Motor neuron (in vitro differentiated cells): ENCODE measurements at regions not wholly inside any gene's neighbourhood (a gene's known extent, or its start where the extent isn't known, plus 50 kb on each side); places are given as distances from the start of the nearest gene placed in this dataset.
A peak's percentile ranks its signal among the peaks of the same experiment; 100 is the strongest.

ENCODE experiments used
- ATAC-seq, 8 experiments: fragments of 200-7000 bp; cut with Tn5 transposase; replicated peaks in 6 of 8; 2 replicates each; pipeline ENCODE4 v1.8.0; 2021; ENCODE audit warnings: mild to moderate bottlenecking in 8 of 8, moderate library complexity in 8 of 8
- H3K27ac ChIP-seq, 2 donors: fragments of 250-450 bp; sonication (Bioruptor Pico); 2 replicates each; pipeline ENCODE4 v1.9.0; 2021; ENCODE audit warnings: antibody characterized with exemption in 2 of 2, mild to moderate bottlenecking in 2 of 2, moderate library complexity in 1 of 2
- H3K4me1 ChIP-seq, 2 donors: fragments of 250-450 bp; sonication (Bioruptor Pico); replicated peaks in 1 of 2; 2 replicates each; pipeline ENCODE4 v1.6.1; 2021; ENCODE audit warnings: antibody characterized with exemption in 2 of 2, mild to moderate bottlenecking in 2 of 2, moderate library complexity in 1 of 2
- H3K4me3 ChIP-seq, 5 donors: fragments of 250-450 bp; sonication (Bioruptor Pico); 2 replicates each; pipeline ENCODE4 v1.9.0; 2021; ENCODE audit warnings: antibody characterized with exemption in 5 of 5, mild to moderate bottlenecking in 5 of 5, moderate library complexity in 4 of 5
- whole genome bisulfite sequencing, 10 experiments: fragments of 450-650 bp; shearing (Covaris generic); methylation state at CpG; one replicate each; pipeline ENCODE4 v1.0.0; 2022; 5-methylcytosine and 5-hydroxymethylcytosine counted together
- in situ Hi-C, 9 experiments: fragments of 400-800 bp; cut with MboI; loops; one replicate each; pipeline ENCODE4 v1.15.0; 2021; ENCODE audit warnings: low sequenced_read_pairs in 9 of 9, low pct_unique_long_range_greater_than_20kb in 2 of 9; ENCODE audit not compliant: unreplicated experiment in 9 of 9

GRCh38 chr2:8452979-8453903, 228.6 kb upstream of the ID2 start:
- WGBS, 10 experiments: 12 to 100% (median 85%) methylated on average over 1 to 12 of the region's 15 CpGs
- no peak for ATAC-seq
- Histone ChIP-seq H3K4me3 (no peak overlapping the region), H3K27ac (no peak overlapping the region), H3K4me1 (peaks cover 26 to 39% of the 10 kb centered on the region in 2 donors)
- in situ Hi-C loops: no loop called here

DNA sequence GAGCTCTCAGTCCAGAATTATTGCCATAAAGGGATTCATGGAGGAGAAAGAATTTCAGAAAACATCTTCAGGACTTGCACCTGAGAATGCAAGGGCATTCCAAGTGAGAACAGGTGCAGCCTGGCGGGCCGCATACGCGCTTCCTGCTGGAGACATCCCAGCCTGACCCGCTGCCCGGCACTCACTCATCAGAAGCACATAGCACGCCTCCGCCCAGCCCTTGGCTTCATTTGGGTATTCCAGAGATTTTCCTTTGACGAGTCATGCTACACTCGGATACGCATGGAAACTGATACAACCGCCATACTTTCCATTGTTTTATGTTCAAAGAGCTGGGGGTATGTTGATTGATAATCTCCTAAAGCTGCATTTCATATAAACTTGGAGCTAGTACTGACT, 228.0 kb upstream of the ID2 start:
- H3K4me1 ChIP-seq: peaks cover 19 to 34% of the 10 kb centered on the region in 2 donors
- peak in 1 of 8 experiments; percentile 37 for ATAC-seq
- WGBS, 10 experiments: 0 to 100% (median 80%) methylated on average over 2 to 6 of the region's 12 CpGs; no CpG with 5 or more reads in 3 of the 10 experiments
- H3K27ac ChIP-seq: no peak overlapping the region
- in situ Hi-C loops: no loop called here
- H3K4me3 ChIP-seq: no peak overlapping the region

GRCh38 chr2:8454797-8455196, 227.1 kb upstream of the ID2 start:
- Histone ChIP-seq H3K27ac (no peak overlapping the region), H3K4me3 (no peak overlapping the region), H3K4me1 (peaks cover 12 to 26% of the 10 kb centered on the region in 2 donors)
- no peak for ATAC-seq
- in situ Hi-C loops: no loop called here
- WGBS, 10 experiments: 6 to 100% (median 70%) methylated on average over 1 to 4 of the region's 6 CpGs; no CpG with 5 or more reads in 2 of the 10 experiments

GRCh38 chr2:8455236-8456150, 226.4 kb upstream of the ID2 start:
- H3K4me1 ChIP-seq: peaks cover 5 to 19% of the 10 kb centered on the region in 2 donors
- H3K4me3 ChIP-seq: no peak overlapping the region
- peak in 4 of 8 experiments; percentile 22 to 38 (median 26) for ATAC-seq
- in situ Hi-C loops: no loop called here
- no peak overlapping the region for H3K27ac ChIP-seq
- WGBS, 10 experiments: 20 to 100% (median 78%) methylated on average over 1 to 15 of the region's 23 CpGs; no CpG with 5 or more reads in 1 of the 10 experiments

GRCh38 chr2:8456151-8457091, 225.4 kb upstream of the ID2 start:
- Histone ChIP-seq H3K27ac (peak overlapping the region in 1 of 2 donors; percentile 16), H3K4me1 (peaks cover 5 to 19% of the 10 kb centered on the region in 2 donors), H3K4me3 (no peak overlapping the region)
- 40 to 100% (median 88%) methylated on average over 1 to 25 of the region's 41 CpGs; no CpG with 5 or more reads in 1 of the 10 experiments for WGBS, 10 experiments
- peak in 5 of 8 experiments; percentile 48 to 92 (median 88) for ATAC-seq
- in situ Hi-C loops: no loop called here

DNA sequence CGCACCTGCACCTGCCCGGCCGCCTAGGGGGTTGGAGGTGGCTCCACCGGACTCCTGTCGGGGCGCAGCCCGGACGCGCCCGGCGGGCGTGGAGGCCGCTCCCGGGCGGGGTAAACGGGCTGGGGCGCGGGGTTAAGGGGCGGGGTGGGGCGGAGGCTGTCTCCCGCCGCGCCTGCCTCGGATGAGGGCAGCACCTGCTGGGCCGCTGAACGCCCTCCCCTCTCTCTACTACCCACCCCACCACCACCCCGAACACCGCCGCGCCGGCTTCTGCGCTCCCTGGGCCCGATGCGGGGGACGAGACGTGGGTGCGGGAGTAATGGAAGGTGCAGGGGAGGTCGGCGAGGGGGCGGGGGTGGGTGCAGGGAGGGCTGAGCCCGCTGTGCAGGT, 224.8 kb upstream of the ID2 start:
- peak in 2 of 8 experiments; percentile 46 to 47 for ATAC-seq
- peaks cover 5 to 23% of the 10 kb centered on the region in 2 donors for H3K4me1 ChIP-seq
- H3K27ac ChIP-seq: no peak overlapping the region
- in situ Hi-C loops: no loop called here
- WGBS, 10 experiments: 77% methylated on average over 6 of the region's 41 CpGs; no CpG with 5 or more reads in 9 of the 10 experiments
- H3K4me3 ChIP-seq: no peak overlapping the region

DNA sequence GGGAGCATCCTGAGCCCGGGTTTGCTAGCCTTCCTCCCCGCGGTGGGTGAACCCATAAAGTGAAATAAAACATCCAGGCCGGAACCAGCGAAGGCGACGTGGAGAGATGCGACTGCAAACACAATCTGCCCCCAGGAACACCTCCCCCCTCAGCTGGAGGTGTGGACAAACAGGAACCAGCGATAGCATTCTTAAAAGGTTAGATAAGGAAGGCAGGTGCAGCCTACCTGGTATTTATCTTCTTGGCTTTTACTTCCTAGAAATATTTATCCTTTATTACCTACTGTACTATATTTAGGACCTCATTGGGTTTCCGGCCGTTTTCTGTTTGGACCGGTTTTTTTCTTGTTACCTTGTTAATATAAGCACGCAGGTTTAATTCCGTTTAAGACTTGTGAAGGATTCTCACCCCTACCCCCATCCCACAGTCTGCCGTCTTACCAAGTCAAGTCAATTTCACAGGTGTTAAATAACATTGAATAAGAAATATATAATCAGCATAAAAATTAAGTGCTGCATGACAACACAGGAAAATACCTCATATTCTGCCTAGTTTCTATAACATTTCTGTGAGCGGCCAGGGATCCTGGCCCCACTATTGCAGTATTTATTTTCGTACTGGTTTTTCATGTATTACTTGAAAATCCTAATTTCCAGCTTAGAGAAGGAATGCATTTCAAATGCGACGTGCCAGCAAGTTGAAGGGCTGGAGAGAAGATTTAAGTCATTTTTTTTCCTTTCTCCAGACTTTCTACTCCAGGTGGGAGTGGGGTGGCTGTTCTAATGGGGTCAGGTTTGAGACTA, 224.0 kb upstream of the ID2 start:
- Histone ChIP-seq H3K27ac (no peak overlapping the region), H3K4me1 (peaks cover 5 to 24% of the 10 kb centered on the region in 2 donors), H3K4me3 (no peak overlapping the region)
- WGBS, 10 experiments: 53 to 97% (median 89%) methylated on average over 4 to 15 of the region's 19 CpGs
- ATAC-seq: no peak
- in situ Hi-C loops: no loop called here

- WGBS, 10 experiments: 30 to 100% (median 89%) methylated on average over 1 to 8 of the region's 10 CpGs
- peaks cover 5 to 24% of the 10 kb centered on the region in 2 donors for H3K4me1 ChIP-seq
- in situ Hi-C loops: no loop called here
- H3K27ac ChIP-seq: no peak overlapping the region
- H3K4me3 ChIP-seq: no peak overlapping the region
- no peak for ATAC-seq
Measured at GRCh38 chr2:8458503-8459459, 223.1 kb upstream of the ID2 start.

GRCh38 chr2:8459474-8459873, 222.4 kb upstream of the ID2 start:
- WGBS, 10 experiments: 40 to 100% (median 80%) methylated on average over 1 to 3 of the region's 3 CpGs; no CpG with 5 or more reads in 1 of the 10 experiments

DNA sequence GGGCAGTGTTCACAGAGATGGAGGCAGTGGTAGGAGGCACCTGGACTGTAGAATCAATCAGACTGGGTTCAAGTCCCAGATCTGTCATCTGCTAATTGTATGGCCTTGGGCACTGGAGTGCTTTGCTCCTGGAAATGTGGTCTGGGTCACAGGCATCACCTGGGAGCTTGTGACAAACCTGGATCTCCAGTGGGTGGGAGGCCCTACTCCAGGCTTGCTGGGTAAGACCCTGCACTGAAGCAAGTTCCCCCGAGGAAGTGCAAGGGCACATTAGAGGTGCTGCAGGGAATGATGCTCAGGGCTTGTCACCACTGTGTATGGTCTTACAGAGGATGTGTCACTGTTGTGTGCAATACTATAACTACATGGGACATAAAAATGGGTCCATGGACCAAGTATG, 220.5 kb upstream of the ID2 start:
- WGBS, 10 experiments: 40 to 100% methylated on average over 1 of the region's 1 CpG; no CpG with 5 or more reads in 8 of the 10 experiments
- Histone ChIP-seq H3K4me1 (peaks cover 3 to 20% of the 10 kb centered on the region in 2 donors), H3K27ac (no peak overlapping the region), H3K4me3 (no peak overlapping the region)
- ATAC-seq: no peak
- in situ Hi-C loops: no loop called here

More at GRCh38 chr2:8459474-8459873, 222.4 kb upstream of the ID2 start:
- in situ Hi-C loops: no loop called here
- Histone ChIP-seq H3K27ac (no peak overlapping the region), H3K4me3 (no peak overlapping the region), H3K4me1 (peaks cover 5 to 24% of the 10 kb centered on the region in 2 donors)
- no peak for ATAC-seq

DNA sequence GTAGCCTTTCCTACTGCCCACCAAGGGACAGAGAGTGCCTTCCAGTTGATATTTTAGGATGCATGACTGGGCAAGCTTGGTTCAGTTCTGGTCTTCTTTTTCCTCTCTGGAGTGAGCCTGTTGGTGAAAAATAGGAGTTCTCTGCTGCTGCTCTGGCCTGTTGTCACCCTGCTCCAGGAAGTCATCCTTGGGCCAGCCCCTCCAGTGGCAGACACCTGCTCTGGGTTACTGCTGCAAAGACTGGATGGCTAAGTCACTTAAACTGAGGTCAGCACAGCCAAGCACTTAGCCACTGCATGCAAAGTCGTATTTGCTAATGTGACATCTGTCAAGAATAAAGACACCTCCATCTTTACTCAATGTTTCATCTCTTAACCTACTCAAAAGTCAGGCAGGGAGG, 219.6 kb upstream of the ID2 start:
- 17 to 20% methylated on average over 1 of the region's 1 CpG; no CpG with 5 or more reads in 8 of the 10 experiments for WGBS, 10 experiments
- no peak for ATAC-seq

More for the DNA sequence above, 219.6 kb upstream of the ID2 start:
- H3K27ac ChIP-seq: no peak overlapping the region
- no peak overlapping the region for H3K4me3 ChIP-seq
- in situ Hi-C loops: no loop called here
- H3K4me1 ChIP-seq: peaks cover 0 to 13% of the 10 kb centered on the region in 2 donors
